ENCODE measurements at regions not wholly inside any gene's neighbourhood (a gene's known extent, or its start where the extent isn't known, plus 50 kb on each side); places are given as distances from the start of the nearest gene placed in this dataset.

GRCh38 chr20:19874040-19874727 lies 116.1 kb downstream of the RIN2 start:
- H2AFZ ChIP-seq (ENCODE audit: low read length): no peak overlapping the region
- intact Hi-C loops (cut with micrococcal nuclease; ENCODE audit: unreplicated experiment): no loop called here
- H3K9me2 ChIP-seq (ENCODE audit: insufficient read depth, low read length): no peaks in the 10 kb centered on the region
- H3K27ac ChIP-seq (ENCODE audit: low read depth, low read length, poor library complexity, severe bottlenecking): no peak overlapping the region
- H3K4me3 ChIP-seq (ENCODE audit: low read depth, low read length, poor library complexity, severe bottlenecking): no peak overlapping the region
- H3K79me2 ChIP-seq (ENCODE audit: insufficient read depth, low read depth, low read length): no peaks in the 10 kb centered on the region
- DNase-seq (ENCODE audit: low spot score): no peak
- H3K36me3 ChIP-seq (ENCODE audit: insufficient read depth, low read length): no peaks in the 10 kb centered on the region
- TF ChIP-seq CTCF (conservative IDR thresholded peaks at IDR 0.05; ENCODE audit: low read length) (no peak), EZH2phosphoT487 (IDR thresholded peaks at IDR 0.05; ENCODE audit: borderline replicate concordance, low read depth, low read length) (no peak)
- ChIA-PET POLR2A (interaction anchor here (0.5 kb wide), 1 partner anchor 42 kb away, joined by 4 read pairs; no protein-coding TSS in a partner anchor), CTCF (ENCODE audit: unreplicated experiment) (no interaction called here)
- no peaks in the 10 kb centered on the region for H4K20me1 ChIP-seq (ENCODE audit: insufficient read depth, low read length)
- no TSS peak for BruUV-seq (replicated peaks)
- no peaks in the 10 kb centered on the region for H3K4me1 ChIP-seq (ENCODE audit: insufficient read depth, low read length, poor library complexity, severe bottlenecking)
- no peaks in the 10 kb centered on the region for H3K9me3 ChIP-seq (ENCODE audit: low read length)
- no peak overlapping the region for H3K4me2 ChIP-seq (ENCODE audit: low read length)

- intact Hi-C loops (cut with micrococcal nuclease; ENCODE audit: unreplicated experiment): no loop called here
Observed at GRCh38 chr20:19875376-19876221, 117.5 kb downstream of the RIN2 start.

More at GRCh38 chr20:19875376-19876221, 117.5 kb downstream of the RIN2 start:
- CTCF ChIA-PET (ENCODE audit: unreplicated experiment): no interaction called here
- Histone ChIP-seq H3K4me1 (ENCODE audit: insufficient read depth, low read length, poor library complexity, severe bottlenecking) (no peaks in the 10 kb centered on the region), H3K27ac (ENCODE audit: low read depth, low read length, poor library complexity, severe bottlenecking) (no peak overlapping the region), H3K79me2 (ENCODE audit: insufficient read depth, low read depth, low read length) (no peaks in the 10 kb centered on the region), H3K9me3 (ENCODE audit: low read length) (no peaks in the 10 kb centered on the region), H3K36me3 (ENCODE audit: insufficient read depth, low read length) (no peaks in the 10 kb centered on the region), H2AFZ (ENCODE audit: low read length) (no peak overlapping the region), H4K20me1 (ENCODE audit: insufficient read depth, low read length) (no peaks in the 10 kb centered on the region), H3K4me3 (ENCODE audit: low read depth, low read length, poor library complexity, severe bottlenecking) (no peak overlapping the region), H3K9me2 (ENCODE audit: insufficient read depth, low read length) (no peaks in the 10 kb centered on the region), H3K4me2 (ENCODE audit: low read length) (no peak overlapping the region)
- no peak for DNase-seq (ENCODE audit: low spot score)
- no TSS peak for BruUV-seq (replicated peaks)
- TF ChIP-seq CTCF (conservative IDR thresholded peaks at IDR 0.05; ENCODE audit: low read length): no peak
- no peak for TF ChIP-seq EZH2phosphoT487 (IDR thresholded peaks at IDR 0.05; ENCODE audit: borderline replicate concordance, low read depth, low read length)
- POLR2A ChIA-PET: no interaction called here
